Hippocampal formation (tissue), 2 donors: ENCODE measurements at regions not wholly inside any gene's neighbourhood (a gene's known extent, or its start where the extent isn't known, plus 50 kb on each side); places are given as distances from the start of the nearest gene placed in this dataset.
A peak's percentile ranks its signal among the peaks of the same experiment; 100 is the strongest.
"Not testable (repeated sequence)": the region's sequence is repeated elsewhere in the genome, so short reads cannot be mapped to it uniquely, and the experiment has no call there.

Source experiments
- DNase-seq, 2 donors: peaks; one replicate each; lab custom pipeline; 2025; lab: John Stamatoyannopoulos, UW

- no peak for DNase-seq
Measured at GRCh38 chr5:145105384-145105783, 729.8 kb downstream of the PRELID2 start.

GRCh38 chr5:145104106-145104505 is 731.0 kb downstream of the PRELID2 start:
- DNase-seq: no peak

GRCh38 chr5:145101246-145101645 is 733.9 kb downstream of the PRELID2 start:
- DNase-seq: no peak

GRCh38 chr5:145090115-145090514 is 745.0 kb downstream of the PRELID2 start:
- DNase-seq: no peak

GRCh38 chr5:145084834-145085233 is 750.3 kb downstream of the PRELID2 start:
- no peak for DNase-seq

- no peak for DNase-seq
Measured at GRCh38 chr5:145077028-145077427, 758.1 kb downstream of the PRELID2 start.

- no peak for DNase-seq
Measured at GRCh38 chr5:145076040-145076439, 759.1 kb downstream of the PRELID2 start.

DNA sequence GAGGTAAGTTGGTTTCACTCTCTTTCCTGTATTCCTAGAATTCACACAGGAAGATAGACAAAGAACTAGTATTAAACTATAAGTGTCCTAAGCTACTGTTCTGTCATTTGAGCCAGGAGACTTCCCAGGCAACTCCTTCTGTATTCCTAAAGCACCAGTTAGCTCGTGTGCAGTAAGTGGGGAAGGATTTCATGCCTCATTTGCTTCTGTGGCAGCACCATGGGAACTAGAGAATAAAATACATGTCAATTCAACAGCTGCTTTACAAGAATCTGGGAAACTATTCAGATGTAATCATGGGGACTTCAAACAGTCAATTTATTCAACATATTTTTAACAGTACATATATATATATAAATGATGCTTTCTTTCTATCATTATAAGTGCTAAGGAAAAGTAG is 762.3 kb downstream of the PRELID2 start:
- no peak for DNase-seq

DNA sequence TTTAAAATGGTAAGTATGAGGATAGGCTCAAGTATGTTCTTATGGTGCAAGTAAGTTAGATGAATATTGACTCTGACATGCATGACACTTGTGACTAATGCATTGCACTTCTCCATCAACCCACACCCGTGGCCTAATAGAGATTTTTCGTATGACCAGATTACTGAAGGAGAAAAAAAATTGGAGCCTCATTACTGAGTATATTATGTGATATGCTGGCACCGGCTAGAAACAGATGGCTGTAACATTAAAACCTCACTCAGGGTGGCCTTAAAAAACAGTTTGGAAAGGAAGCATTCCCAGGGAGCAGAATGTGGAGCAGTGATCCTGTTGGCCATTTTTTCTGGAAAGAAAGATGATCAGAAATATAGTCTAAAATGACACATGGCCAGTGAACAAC is 766.4 kb downstream of the PRELID2 start:
- no peak for DNase-seq

DNA sequence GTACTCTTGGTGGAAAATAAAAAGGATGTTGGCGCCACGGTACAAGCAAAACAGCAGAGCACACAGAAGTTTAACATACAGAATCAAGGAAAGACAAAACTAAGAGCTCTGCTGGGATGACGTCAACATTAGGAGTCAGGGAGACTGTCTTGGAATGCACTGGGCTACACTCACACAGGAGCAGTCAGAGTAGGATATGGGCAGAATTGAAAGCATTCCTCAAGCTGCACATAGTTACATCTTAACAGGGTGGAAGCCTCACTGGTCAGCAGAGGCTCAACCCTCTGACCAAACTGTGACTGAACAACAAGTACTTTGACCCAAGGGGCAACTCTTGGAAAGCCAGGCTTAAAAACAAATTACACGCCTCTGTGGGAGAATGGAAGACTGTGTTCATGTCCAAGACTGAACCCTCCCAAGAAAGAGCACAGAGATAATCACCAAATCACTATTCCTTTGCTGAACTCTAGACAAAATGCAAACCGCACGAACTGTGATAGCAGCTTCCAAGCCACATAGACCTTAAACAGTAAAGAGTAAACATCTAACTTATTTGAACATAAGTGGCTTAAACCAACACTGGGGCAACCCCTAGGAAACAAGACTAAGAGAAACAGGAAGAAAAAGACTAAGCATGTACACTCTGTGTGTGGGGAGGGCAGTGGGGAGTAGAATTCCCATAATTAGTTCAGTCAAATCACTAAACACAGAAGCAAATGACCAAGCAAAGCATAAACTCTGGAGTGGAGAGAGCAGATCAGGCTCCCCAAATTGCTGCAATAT is 772.7 kb downstream of the PRELID2 start:
- DNase-seq: no peak

DNA sequence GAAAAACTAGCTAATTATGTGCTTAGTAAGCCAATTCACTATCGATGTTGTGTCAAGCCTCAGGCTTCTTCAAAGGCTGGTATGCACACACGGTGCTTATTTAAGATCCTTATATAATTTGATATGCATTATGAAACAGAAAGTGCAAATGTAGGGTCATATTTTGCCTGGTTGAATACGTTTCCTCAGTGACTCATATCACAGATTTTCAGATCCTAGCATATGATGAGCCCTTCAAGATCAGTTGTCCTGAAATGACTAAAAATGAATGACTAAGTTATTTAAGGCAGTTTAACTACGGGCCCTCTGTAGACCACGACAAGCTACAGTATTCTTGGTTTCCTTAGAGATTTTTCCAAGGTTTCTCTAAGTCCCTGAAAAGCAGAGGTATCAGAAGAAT is 778.3 kb downstream of the PRELID2 start:
- no peak for DNase-seq

- no peak for DNase-seq
Measured at GRCh38 chr5:145050181-145050580, 785.0 kb downstream of the PRELID2 start.

GRCh38 chr5:145044970-145045369 is 790.2 kb downstream of the PRELID2 start:
- DNase-seq: no peak

- no peak for DNase-seq
Measured at GRCh38 chr5:145028626-145029025, 806.5 kb downstream of the PRELID2 start.

DNA sequence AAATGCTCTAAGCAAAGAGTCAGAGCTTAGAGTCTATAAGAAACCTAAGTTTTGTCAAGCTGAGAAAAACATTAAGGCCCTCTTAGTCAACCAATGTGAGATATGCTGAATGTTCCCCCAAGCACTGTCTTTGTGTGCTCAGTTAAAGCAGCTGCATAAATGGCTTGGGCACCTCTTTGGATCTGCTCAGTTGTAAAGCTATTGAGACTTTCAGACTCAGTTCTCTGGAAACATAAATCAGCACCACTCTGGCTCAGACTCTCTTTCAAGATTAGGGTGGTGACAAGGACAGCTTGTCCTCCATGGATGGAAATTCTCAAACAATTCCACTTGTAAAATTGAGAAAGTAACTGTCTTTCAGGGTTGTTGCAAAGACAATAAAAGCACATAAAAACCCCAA is 807.9 kb downstream of the PRELID2 start:
- DNase-seq: no peak

GRCh38 chr5:145025775-145026174 is 809.4 kb downstream of the PRELID2 start:
- no peak for DNase-seq

GRCh38 chr5:145015146-145015545 is 820.0 kb downstream of the PRELID2 start:
- DNase-seq: no peak

DNA sequence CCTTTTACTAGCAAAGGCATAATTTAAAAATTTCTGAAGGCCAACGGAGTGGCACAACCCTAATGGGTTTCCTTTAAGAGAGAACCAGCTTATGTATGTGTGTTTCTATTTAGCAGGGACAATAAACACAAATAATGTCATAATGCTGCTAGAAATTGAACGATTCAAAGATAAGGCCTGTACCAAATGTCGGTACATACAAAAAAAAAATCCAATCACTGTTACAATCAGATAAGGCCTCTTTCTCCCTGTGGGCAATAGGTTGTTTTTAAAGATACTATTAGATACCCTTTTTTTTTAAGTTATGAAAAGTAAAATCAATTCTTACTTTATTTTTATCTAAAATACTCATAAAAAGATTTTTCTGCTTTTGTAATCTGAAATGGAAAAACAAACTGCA is 821.0 kb downstream of the PRELID2 start:
- no peak for DNase-seq

DNA sequence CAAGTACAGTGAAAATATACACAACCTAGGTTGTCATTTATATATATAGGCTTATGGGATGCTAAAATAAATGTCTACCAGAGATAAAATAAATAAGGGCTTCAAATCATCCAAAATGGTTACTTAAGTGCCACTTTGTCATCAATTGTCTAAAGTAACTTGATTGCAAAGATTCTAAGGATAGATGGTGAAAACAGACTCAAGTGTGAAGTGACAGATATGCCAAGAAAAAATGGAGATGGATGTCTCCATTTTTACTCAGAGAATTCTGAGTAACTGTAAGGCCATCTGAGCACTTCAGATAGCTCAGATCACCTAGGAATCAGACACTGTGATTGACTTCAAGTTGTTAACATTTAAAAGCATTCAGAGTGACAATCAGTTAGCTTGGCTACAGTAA is 824.3 kb downstream of the PRELID2 start:
- no peak for DNase-seq

DNA sequence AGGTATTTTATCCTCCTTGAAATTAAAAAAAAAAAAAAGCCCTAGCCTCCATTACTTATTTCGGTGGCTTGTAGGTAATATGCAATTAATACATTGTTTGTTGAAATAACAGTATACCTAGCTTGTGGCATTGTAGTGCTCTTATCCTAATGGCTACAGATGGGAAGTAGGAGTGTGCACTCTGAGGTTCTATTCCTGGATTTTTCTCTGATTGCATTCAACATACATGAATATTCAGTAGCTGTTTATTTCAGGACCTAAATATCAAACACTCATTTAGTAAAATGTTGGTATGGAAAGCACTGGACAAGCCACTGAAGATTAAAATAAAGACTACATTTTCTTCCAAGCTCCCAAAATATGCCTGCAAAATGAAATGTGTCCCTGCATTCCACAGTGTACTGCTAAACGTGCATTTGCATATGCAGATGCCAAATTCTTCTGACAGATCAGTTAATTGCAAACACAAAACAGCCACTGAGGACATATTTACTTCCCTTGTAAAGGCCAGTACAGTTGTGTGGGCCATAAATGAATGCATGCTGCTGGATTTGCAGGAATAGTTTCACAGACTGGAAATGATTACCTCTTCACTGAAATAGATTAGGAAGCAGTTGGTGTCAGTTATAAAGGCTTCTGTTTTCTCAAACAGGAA is 826.1 kb downstream of the PRELID2 start:
- peak in 1 of 2 donors; percentile 35 for DNase-seq

DNA sequence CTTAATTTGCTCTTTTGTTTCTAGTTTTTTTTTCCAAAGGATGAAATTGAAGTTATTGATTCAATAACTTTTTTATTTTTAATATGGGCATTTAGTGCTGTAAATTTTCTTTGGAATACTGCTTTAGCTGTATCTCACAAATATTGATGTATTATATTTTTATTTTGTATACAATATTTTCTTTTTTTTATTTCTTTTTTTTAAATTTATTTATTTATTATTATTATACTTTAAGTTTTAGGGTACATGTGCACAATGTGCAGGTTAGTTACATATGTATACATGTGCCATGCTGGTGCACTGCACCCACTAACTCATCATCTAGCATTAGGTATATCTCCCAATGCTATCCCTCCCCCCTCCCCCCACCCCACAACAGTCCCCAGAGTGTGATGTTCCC is 823.7 kb downstream of the KCTD16 start:
- DNase-seq: not testable (repeated sequence)

- DNase-seq: no peak
Measured at GRCh38 chr5:144983101-144983500, 812.4 kb downstream of the KCTD16 start.

GRCh38 chr5:144979516-144980264 is 809.0 kb downstream of the KCTD16 start:
- no peak for DNase-seq
